ENCODE measurements at regions not wholly inside any gene's neighbourhood (a gene's known extent, or its start where the extent isn't known, plus 50 kb on each side); places are given as distances from the start of the nearest gene placed in this dataset.

DNA sequence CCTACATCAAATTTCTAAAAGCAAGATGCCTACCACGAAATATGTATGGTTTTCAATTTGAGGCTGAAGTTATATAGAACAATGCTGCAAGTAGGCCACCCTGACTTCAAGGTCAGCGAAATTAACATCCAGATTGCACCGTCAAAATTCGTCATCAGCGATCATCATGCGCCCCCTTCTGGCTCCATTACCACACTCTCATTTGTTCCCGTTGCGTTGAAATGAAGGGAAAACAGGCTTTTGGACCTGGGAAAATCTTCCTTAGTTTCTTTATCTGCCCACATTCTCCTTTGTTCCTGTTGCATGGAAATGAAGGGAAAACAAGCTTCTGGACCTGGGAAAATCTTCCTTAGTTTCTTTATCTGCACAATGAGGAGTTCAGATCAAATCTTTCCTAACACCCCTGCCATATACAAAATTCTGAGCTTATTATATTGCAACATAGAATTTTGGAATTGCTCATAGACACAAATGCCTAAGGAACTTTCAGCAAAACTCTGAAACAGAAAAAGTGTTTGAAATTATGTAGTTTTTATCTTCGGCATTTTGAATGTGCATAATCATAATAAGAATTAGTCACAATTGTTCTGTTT is 98.2 kb upstream of the PRKCQ start:
- TF ChIP-seq CTCF (IDR thresholded peaks at IDR 0.05) = peak; percentile 54 to 67 (median 65)
- TF ChIP-seq POLR2A (IDR thresholded peaks at IDR 0.05) = no peak
- no peak for TF ChIP-seq EP300 (IDR thresholded peaks at IDR 0.05; ENCODE audit: low read depth)

Data from transverse colon (tissue), 3 donors.